Type B pancreatic cell (in vitro differentiated cells): ENCODE measurements at regions not wholly inside any gene's neighbourhood (a gene's known extent, or its start where the extent isn't known, plus 50 kb on each side); places are given as distances from the start of the nearest gene placed in this dataset.

Experiments
- DNase-seq: peaks from one replicate; pipeline ENCODE4 v3.0.0; 2021; ENCODE audit warnings: mixed read lengths; ENCODE audit not compliant: unreplicated experiment; ENCODE audit errors: extremely low spot score
- H3K27ac Mint-ChIP-seq: 2 replicates; pipeline ENCODE4 v1.8.0; 2021; ENCODE audit warnings: mild to moderate bottlenecking, mixed read lengths
- H3K27me3 Mint-ChIP-seq: 2 replicates; pipeline ENCODE4 v1.8.0; 2021; ENCODE audit warnings: mixed read lengths
- H3K36me3 Mint-ChIP-seq: 2 replicates; pipeline ENCODE4 v1.8.0; 2021; ENCODE audit warnings: mixed read lengths
- H3K4me1 Mint-ChIP-seq: one replicate; pipeline ENCODE4 v1.8.0; 2021; ENCODE audit warnings: mixed read lengths; ENCODE audit not compliant: unreplicated experiment
- H3K4me3 Mint-ChIP-seq: 2 replicates; pipeline ENCODE4 v1.8.0; 2021; ENCODE audit warnings: mild to moderate bottlenecking, mixed read lengths
- H3K9me3 Mint-ChIP-seq: 2 replicates; pipeline ENCODE4 v1.8.0; 2021; ENCODE audit warnings: mixed read lengths
- CTCF ChIP-seq: fragments of 200-600 bp; sonication (generic); conservative IDR thresholded peaks from 2 replicates; pipeline ENCODE4 v1.5.0; 2021; ENCODE audit warnings: antibody characterized with exemption, mild to moderate bottlenecking

- Mint-ChIP-seq H3K9me3 (no peaks in the 10 kb centered on the region), H3K4me3 (no peak overlapping the region), H3K27ac (no peak overlapping the region), H3K27me3 (no peaks in the 10 kb centered on the region), H3K4me1 (no peaks in the 10 kb centered on the region), H3K36me3 (no peaks in the 10 kb centered on the region)
- no peak for DNase-seq
- TF ChIP-seq CTCF: no peak
These were observed 74.7 kb upstream of the TNPO1 start for GRCh38 chr5:72741805-72742204.

GRCh38 chr5:72733810-72734209 is 82.7 kb upstream of the TNPO1 start:
- H3K27me3 Mint-ChIP-seq: peaks cover 7% of the 10 kb centered on the region
- no peak overlapping the region for H3K4me3 Mint-ChIP-seq
- H3K27ac Mint-ChIP-seq: no peak overlapping the region
- peaks cover 2% of the 10 kb centered on the region for H3K36me3 Mint-ChIP-seq
- TF ChIP-seq CTCF: no peak
- peaks cover 2% of the 10 kb centered on the region for H3K9me3 Mint-ChIP-seq
- H3K4me1 Mint-ChIP-seq: no peaks in the 10 kb centered on the region
- no peak for DNase-seq

GRCh38 chr5:72723581-72723980 is 92.9 kb upstream of the TNPO1 start:
- Mint-ChIP-seq H3K27ac (no peak overlapping the region), H3K9me3 (peaks cover under 1% of the 10 kb centered on the region), H3K4me3 (no peak overlapping the region), H3K36me3 (peaks cover under 1% of the 10 kb centered on the region), H3K4me1 (no peaks in the 10 kb centered on the region), H3K27me3 (no peaks in the 10 kb centered on the region)
- no peak for DNase-seq
- TF ChIP-seq CTCF: no peak

- no peak overlapping the region for H3K4me3 Mint-ChIP-seq
- no peaks in the 10 kb centered on the region for H3K36me3 Mint-ChIP-seq
- no peak for TF ChIP-seq CTCF
- no peak for DNase-seq
- no peaks in the 10 kb centered on the region for H3K4me1 Mint-ChIP-seq
- H3K27me3 Mint-ChIP-seq: no peaks in the 10 kb centered on the region
- H3K27ac Mint-ChIP-seq: no peak overlapping the region
- no peaks in the 10 kb centered on the region for H3K9me3 Mint-ChIP-seq
These were observed 93.5 kb upstream of the TNPO1 start for GRCh38 chr5:72722792-72723452.

GRCh38 chr5:72721844-72722243 is 94.6 kb upstream of the TNPO1 start:
- Mint-ChIP-seq H3K9me3 (no peaks in the 10 kb centered on the region), H3K27me3 (no peaks in the 10 kb centered on the region), H3K27ac (no peak overlapping the region), H3K4me3 (no peak overlapping the region), H3K36me3 (no peaks in the 10 kb centered on the region), H3K4me1 (no peaks in the 10 kb centered on the region)
- DNase-seq: no peak
- TF ChIP-seq CTCF: no peak

GRCh38 chr5:72720205-72720604 is 96.3 kb upstream of the TNPO1 start:
- H3K27me3 Mint-ChIP-seq: no peaks in the 10 kb centered on the region
- no peak for DNase-seq
- no peaks in the 10 kb centered on the region for H3K9me3 Mint-ChIP-seq
- no peaks in the 10 kb centered on the region for H3K36me3 Mint-ChIP-seq
- H3K4me3 Mint-ChIP-seq: no peak overlapping the region
- no peaks in the 10 kb centered on the region for H3K4me1 Mint-ChIP-seq
- no peak overlapping the region for H3K27ac Mint-ChIP-seq
- no peak for TF ChIP-seq CTCF
